Right lobe of liver (tissue), 4 donors: ENCODE measurements at regions not wholly inside any gene's neighbourhood (a gene's known extent, or its start where the extent isn't known, plus 50 kb on each side); places are given as distances from the start of the nearest gene placed in this dataset.

ENCODE experiments used
- CTCF ChIP-seq, 4 donors: fragments of 200-600 bp in 3 of 4; fragments of 450-650 bp in 1 of 4; IDR thresholded peaks; one replicate each; pipeline versions ENCODE4 v1.5.1 to v1.8.0; 2016 to 2022; ENCODE audit warnings: antibody characterized with exemption in 4 of 4, mild to moderate bottlenecking in 2 of 4
- POLR2A ChIP-seq: fragments of 450-650 bp; IDR thresholded peaks from one replicate; pipeline ENCODE4 v1.6.1; 2017; ENCODE audit warnings: antibody characterized with exemption, mild to moderate bottlenecking
- donor health status: DM: no; HTN: no; CAD: no.
- donor health status: DM: no; HTN: no; CAD: no.
- donor health status: DM: no; HTN: yes; CAD: no.

DNA sequence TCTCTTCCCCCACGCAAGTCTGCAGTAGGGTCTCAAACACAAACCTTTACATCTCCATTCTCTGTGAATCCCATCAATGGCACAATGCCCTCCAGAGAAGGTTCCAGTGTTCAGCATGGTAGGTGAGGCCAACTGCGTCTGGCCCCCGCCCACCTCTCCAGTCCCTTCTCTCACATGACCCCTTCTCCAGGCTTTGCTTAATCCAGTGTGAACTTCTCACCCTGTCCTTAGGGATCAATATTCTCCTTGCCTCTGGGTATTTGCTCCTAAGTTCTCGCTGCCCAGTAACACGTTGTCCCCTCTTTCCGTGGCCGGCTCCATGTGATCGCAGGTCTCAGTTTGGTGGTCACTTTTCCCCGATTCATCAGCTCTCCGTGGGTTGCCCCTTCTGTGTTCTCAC is 225.1 kb upstream of the PMEPA1 start:
- TF ChIP-seq POLR2A: no peak
- no peak for TF ChIP-seq CTCF (IDR thresholded peaks at IDR 0.05)
